ENCODE measurements at regions not wholly inside any gene's neighbourhood (a gene's known extent, or its start where the extent isn't known, plus 50 kb on each side); places are given as distances from the start of the nearest gene placed in this dataset.

DNA sequence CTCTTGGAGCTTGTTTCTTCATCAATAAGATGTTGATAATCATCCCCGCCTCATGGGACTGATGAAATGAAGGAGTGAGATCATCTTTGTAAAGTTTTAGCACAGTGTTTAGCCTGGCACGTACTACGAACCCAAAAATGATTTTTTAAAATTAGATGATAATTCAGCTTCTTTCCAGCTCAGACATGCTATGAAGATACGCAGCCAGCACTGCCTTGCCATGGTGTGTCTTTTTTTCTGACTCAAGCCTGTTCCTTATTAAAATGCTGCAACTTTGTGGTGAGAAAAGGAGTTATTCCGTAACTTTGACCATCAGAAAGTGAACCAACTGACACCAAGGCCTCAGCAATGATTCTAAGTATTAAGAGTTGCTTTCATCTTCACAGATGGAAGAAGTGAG is 269.0 kb downstream of the LTN1 start:
- DNase-seq (ENCODE audit: low spot score) = no peak
- no peak overlapping the region for H3K4me3 ChIP-seq
- no peaks in the 10 kb centered on the region for H3K27me3 ChIP-seq
- H3K4me1 ChIP-seq = peaks cover 0 to 5% of the 10 kb centered on the region in 2 donors
- H3K27ac ChIP-seq = no peak overlapping the region
- no peaks in the 10 kb centered on the region for H3K36me3 ChIP-seq
- H3K9me3 ChIP-seq = no peaks in the 10 kb centered on the region
- TF ChIP-seq CTCF (IDR thresholded peaks at IDR 0.05) = no peak

GRCh38 chr21:28719723-28720122 is 273.0 kb downstream of the LTN1 start:
- TF ChIP-seq CTCF (IDR thresholded peaks at IDR 0.05) = no peak
- Histone ChIP-seq H3K36me3 (no peaks in the 10 kb centered on the region), H3K4me3 (no peak overlapping the region), H3K27ac (no peak overlapping the region), H3K9me3 (peaks cover 0 to 4% of the 10 kb centered on the region in 2 donors), H3K4me1 (no peaks in the 10 kb centered on the region), H3K27me3 (no peaks in the 10 kb centered on the region)
- DNase-seq (ENCODE audit: low spot score) = no peak

GRCh38 chr21:28714777-28715464 is 277.8 kb downstream of the LTN1 start:
- peaks cover 0 to 4% of the 10 kb centered on the region in 2 donors for H3K9me3 ChIP-seq
- H3K4me3 ChIP-seq = no peak overlapping the region
- TF ChIP-seq CTCF (IDR thresholded peaks at IDR 0.05) = no peak
- no peak for DNase-seq (ENCODE audit: low spot score)
- H3K4me1 ChIP-seq = no peaks in the 10 kb centered on the region
- no peaks in the 10 kb centered on the region for H3K36me3 ChIP-seq
- H3K27me3 ChIP-seq = no peaks in the 10 kb centered on the region
- no peak overlapping the region for H3K27ac ChIP-seq

DNA sequence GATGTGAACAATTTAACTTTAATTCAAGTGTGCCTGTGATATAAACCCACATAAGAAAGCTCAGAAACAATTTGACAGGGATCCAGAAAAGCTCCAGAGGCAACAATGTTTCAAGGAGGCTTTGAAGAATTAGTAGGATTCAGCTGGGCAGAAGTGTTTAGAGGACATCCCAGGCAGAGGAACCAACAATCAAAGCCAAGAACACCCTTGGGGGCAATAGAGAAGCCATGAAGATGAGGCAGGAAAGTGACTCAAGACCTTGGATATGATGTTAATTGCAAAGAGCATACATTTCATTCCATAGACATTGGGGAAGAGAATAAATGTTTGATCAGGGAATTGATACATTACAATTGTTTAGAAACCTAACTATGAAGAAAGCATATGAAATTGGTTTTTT is 280.3 kb downstream of the LTN1 start:
- DNase-seq (ENCODE audit: low spot score) = no peak
- TF ChIP-seq CTCF (IDR thresholded peaks at IDR 0.05) = no peak
- Histone ChIP-seq H3K9me3 (peaks cover 0 to 13% of the 10 kb centered on the region in 2 donors), H3K27ac (no peak overlapping the region), H3K4me1 (no peaks in the 10 kb centered on the region), H3K36me3 (no peaks in the 10 kb centered on the region), H3K4me3 (no peak overlapping the region), H3K27me3 (no peaks in the 10 kb centered on the region)

- Histone ChIP-seq H3K27ac (no peak overlapping the region), H3K36me3 (no peaks in the 10 kb centered on the region)
These were observed 287.1 kb downstream of the LTN1 start for GRCh38 chr21:28705616-28706015.

More at GRCh38 chr21:28705616-28706015, 287.1 kb downstream of the LTN1 start:
- no peak for TF ChIP-seq CTCF (IDR thresholded peaks at IDR 0.05)
- Histone ChIP-seq H3K27me3 (no peaks in the 10 kb centered on the region), H3K9me3 (peaks cover 0 to 18% of the 10 kb centered on the region in 2 donors), H3K4me3 (no peak overlapping the region), H3K4me1 (peaks cover 0 to 15% of the 10 kb centered on the region in 2 donors)
- no peak for DNase-seq (ENCODE audit: low spot score)
